ENCODE measurements at regions not wholly inside any gene's neighbourhood (a gene's known extent, or its start where the extent isn't known, plus 50 kb on each side); places are given as distances from the start of the nearest gene placed in this dataset.

- TF ChIP-seq ZNF462 (CRISPR knock-in tag; IDR thresholded peaks at IDR 0.05), result no peak
- TF ChIP-seq CREB1 (CRISPR knock-in tag; IDR thresholded peaks at IDR 0.05; ENCODE audit: low read depth), result no peak
These were observed 494.4 kb downstream of the FBXO15 start (continued) for GRCh38 chr18:73653251-73653650.

- no peaks in the 10 kb centered on the region for H3K4me1 ChIP-seq (ENCODE audit: insufficient read depth)
- ATAC-seq, result no peak
- Mint-ChIP-seq H3K27ac (no peak overlapping the region), H3K9me3 (no peaks in the 10 kb centered on the region), H3K4me3 (no peak overlapping the region), H3K27me3 (ENCODE audit: insufficient read depth, low read depth, poor library complexity) (no peaks in the 10 kb centered on the region), H3K36me3 (ENCODE audit: low read depth) (no peaks in the 10 kb centered on the region), H3K4me1 (no peaks in the 10 kb centered on the region)
- H3K4me2 ChIP-seq, result no peak overlapping the region
- H3K27ac ChIP-seq (ENCODE audit: low read depth), result no peak overlapping the region
- no peak for DNase-seq (ENCODE audit: low spot score)
- H3K79me2 ChIP-seq (replicated peaks; ENCODE audit: insufficient read depth), result no peaks in the 10 kb centered on the region
- no peaks in the 10 kb centered on the region for H4K20me1 ChIP-seq (replicated peaks; ENCODE audit: insufficient read depth)
- H3F3A ChIP-seq (replicated peaks; ENCODE audit: low read depth), result no peaks in the 10 kb centered on the region
- no peak overlapping the region for H3K4me3 ChIP-seq
- no peaks in the 10 kb centered on the region for H3K27me3 ChIP-seq (ENCODE audit: insufficient read depth)
- no peak overlapping the region for H2AFZ ChIP-seq
- TF ChIP-seq NANOG (IDR thresholded peaks at IDR 0.05; ENCODE audit: borderline replicate concordance) (no peak), ZNF331 (CRISPR knock-in tag; IDR thresholded peaks at IDR 0.05; ENCODE audit: low read depth) (no peak), EZH2phosphoT487 (IDR thresholded peaks at IDR 0.05; ENCODE audit: unreplicated experiment) (no peak), CREB1 (CRISPR knock-in tag; IDR thresholded peaks at IDR 0.05; ENCODE audit: low read depth) (no peak), JUNB (IDR thresholded peaks at IDR 0.05; ENCODE audit: unreplicated experiment) (no peak), ZNF114 (CRISPR knock-in tag; IDR thresholded peaks at IDR 0.05) (no peak)
- peaks cover 3% of the 10 kb centered on the region; the same call in 1 of the 2 replicates for H3K9me2 ChIP-seq (ENCODE audit: insufficient read depth)
- H3K36me3 ChIP-seq (ENCODE audit: insufficient read depth), result no peaks in the 10 kb centered on the region
These were observed 500.2 kb downstream of the FBXO15 start for GRCh38 chr18:73647391-73647790.

All from GM23338 (cell line).